ENCODE measurements at regions not wholly inside any gene's neighbourhood (a gene's known extent, or its start where the extent isn't known, plus 50 kb on each side); places are given as distances from the start of the nearest gene placed in this dataset.

DNA sequence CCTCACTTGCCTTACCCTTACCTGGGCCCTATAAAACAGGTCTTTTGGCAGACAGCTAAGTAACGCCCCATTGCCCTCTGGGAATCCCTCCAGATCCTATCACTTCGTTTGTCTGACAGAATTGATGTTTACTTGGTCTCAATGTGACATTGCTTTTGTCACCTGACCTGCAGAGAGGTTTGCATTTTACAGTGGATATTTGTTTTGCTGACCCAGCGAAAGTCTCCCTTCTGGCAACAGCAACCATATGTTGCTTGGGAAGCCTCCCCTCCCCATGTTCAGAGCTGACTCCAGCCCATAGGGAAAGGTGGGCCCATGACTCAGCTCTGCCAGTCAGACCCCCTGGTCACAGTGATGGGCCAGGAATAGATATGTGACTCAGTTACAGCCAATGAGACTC is 54.0 kb upstream of the LARP1 start:
- no peak for TF ChIP-seq CTCF (IDR thresholded peaks at IDR 0.05 in 8 of 11, conservative IDR thresholded peaks at IDR 0.05 in 3 of 11)
- no peak for TF ChIP-seq POLR2AphosphoS5 (IDR thresholded peaks at IDR 0.05)

All from spleen (tissue), 7 donors.